ENCODE measurements at regions not wholly inside any gene's neighbourhood (a gene's known extent, or its start where the extent isn't known, plus 50 kb on each side); places are given as distances from the start of the nearest gene placed in this dataset.

GRCh38 chr15:46413799-46414198 lies 779.0 kb downstream of the SQOR start:
- Histone ChIP-seq H3K4me2 (ENCODE audit: low read length) (no peak overlapping the region), H3K9me3 (ENCODE audit: insufficient read depth, low read depth, low read length) (no peaks in the 10 kb centered on the region), H3K27me3 (ENCODE audit: insufficient read depth, low read length) (no peaks in the 10 kb centered on the region), H3K9ac (ENCODE audit: low read length) (no peak overlapping the region), H4K20me1 (ENCODE audit: insufficient read depth, low read length) (no peaks in the 10 kb centered on the region), H3K4me3 (ENCODE audit: insufficient read depth, low read depth, low read length) (no peak overlapping the region), H3K27ac (ENCODE audit: low read depth, low read length) (no peak overlapping the region), H2AFZ (ENCODE audit: low read depth, low read length) (no peak overlapping the region), H3K79me2 (ENCODE audit: insufficient read depth, low read length) (no peaks in the 10 kb centered on the region), H3K4me1 (ENCODE audit: insufficient read depth, low read length) (no peaks in the 10 kb centered on the region), H3K36me3 (ENCODE audit: insufficient read depth, low read length) (no peaks in the 10 kb centered on the region)
- peaks cover 13% of the 10 kb centered on the region for H3K4me1 Mint-ChIP-seq (ENCODE audit: low read depth, unreplicated experiment)
- no peaks in the 10 kb centered on the region for H3K27me3 Mint-ChIP-seq (ENCODE audit: low read depth, unreplicated experiment)
- peak; percentile 37 for FAIRE-seq
- no peaks in the 10 kb centered on the region for H3K9me3 Mint-ChIP-seq (ENCODE audit: unreplicated experiment)
- peak; percentile 20 for DNase-seq (ENCODE audit: low read depth)
- TF ChIP-seq CTCF (IDR thresholded peaks at IDR 0.05; ENCODE audit: insufficient read depth, low read depth, low read length) (no peak), EZH2 (IDR thresholded peaks at IDR 0.05; ENCODE audit: insufficient read depth, low read length) (no peak)
- no peaks in the 10 kb centered on the region for H3K36me3 Mint-ChIP-seq (ENCODE audit: low read depth, unreplicated experiment)
- H3K4me3 Mint-ChIP-seq (ENCODE audit: unreplicated experiment): no peak overlapping the region
- H3K27ac Mint-ChIP-seq (ENCODE audit: unreplicated experiment): peak overlapping the region; percentile 90

- Histone ChIP-seq H3K9me3 (ENCODE audit: insufficient read depth, low read depth, low read length) (no peaks in the 10 kb centered on the region), H3K4me3 (ENCODE audit: insufficient read depth, low read depth, low read length) (no peak overlapping the region), H3K4me1 (ENCODE audit: insufficient read depth, low read length) (no peaks in the 10 kb centered on the region), H3K27me3 (ENCODE audit: insufficient read depth, low read length) (no peaks in the 10 kb centered on the region), H3K27ac (ENCODE audit: low read depth, low read length) (no peak overlapping the region), H3K9ac (ENCODE audit: low read length) (no peak overlapping the region), H3K4me2 (ENCODE audit: low read length) (no peak overlapping the region), H4K20me1 (ENCODE audit: insufficient read depth, low read length) (no peaks in the 10 kb centered on the region), H2AFZ (ENCODE audit: low read depth, low read length) (no peak overlapping the region), H3K36me3 (ENCODE audit: insufficient read depth, low read length) (no peaks in the 10 kb centered on the region), H3K79me2 (ENCODE audit: insufficient read depth, low read length) (no peaks in the 10 kb centered on the region)
- Mint-ChIP-seq H3K27me3 (ENCODE audit: low read depth, unreplicated experiment) (no peaks in the 10 kb centered on the region), H3K4me1 (ENCODE audit: low read depth, unreplicated experiment) (peaks cover 13% of the 10 kb centered on the region), H3K27ac (ENCODE audit: unreplicated experiment) (peak overlapping the region; percentile 44), H3K4me3 (ENCODE audit: unreplicated experiment) (no peak overlapping the region), H3K9me3 (ENCODE audit: unreplicated experiment) (no peaks in the 10 kb centered on the region), H3K36me3 (ENCODE audit: low read depth, unreplicated experiment) (no peaks in the 10 kb centered on the region)
- DNase-seq (ENCODE audit: low read depth) (no peak), FAIRE-seq (no peak)
- TF ChIP-seq CTCF (IDR thresholded peaks at IDR 0.05; ENCODE audit: insufficient read depth, low read depth, low read length) (no peak), EZH2 (IDR thresholded peaks at IDR 0.05; ENCODE audit: insufficient read depth, low read length) (no peak)
Observed at GRCh38 chr15:46416544-46416943, 781.7 kb downstream of the SQOR start.

GRCh38 chr15:46420990-46421389 lies 786.2 kb downstream of the SQOR start:
- H3K4me1 ChIP-seq (ENCODE audit: insufficient read depth, low read length): no peaks in the 10 kb centered on the region
- no peak overlapping the region for H3K4me3 Mint-ChIP-seq (ENCODE audit: unreplicated experiment)
- no peaks in the 10 kb centered on the region for H3K27me3 ChIP-seq (ENCODE audit: insufficient read depth, low read length)
- no peaks in the 10 kb centered on the region for H4K20me1 ChIP-seq (ENCODE audit: insufficient read depth, low read length)
- no peaks in the 10 kb centered on the region for H3K4me1 Mint-ChIP-seq (ENCODE audit: low read depth, unreplicated experiment)
- no peaks in the 10 kb centered on the region for H3K9me3 Mint-ChIP-seq (ENCODE audit: unreplicated experiment)
- H3K27ac Mint-ChIP-seq (ENCODE audit: unreplicated experiment): no peak overlapping the region
- no peaks in the 10 kb centered on the region for H3K36me3 ChIP-seq (ENCODE audit: insufficient read depth, low read length)
- no peak overlapping the region for H3K9ac ChIP-seq (ENCODE audit: low read length)
- no peaks in the 10 kb centered on the region for H3K27me3 Mint-ChIP-seq (ENCODE audit: low read depth, unreplicated experiment)
- DNase-seq (ENCODE audit: low read depth) (no peak), FAIRE-seq (no peak)
- no peak overlapping the region for H3K27ac ChIP-seq (ENCODE audit: low read depth, low read length)
- no peaks in the 10 kb centered on the region for H3K79me2 ChIP-seq (ENCODE audit: insufficient read depth, low read length)
- no peaks in the 10 kb centered on the region for H3K9me3 ChIP-seq (ENCODE audit: insufficient read depth, low read depth, low read length)
- no peak overlapping the region for H3K4me3 ChIP-seq (ENCODE audit: insufficient read depth, low read depth, low read length)
- H3K36me3 Mint-ChIP-seq (ENCODE audit: low read depth, unreplicated experiment): no peaks in the 10 kb centered on the region
- TF ChIP-seq EZH2 (IDR thresholded peaks at IDR 0.05; ENCODE audit: insufficient read depth, low read length): no peak
- no peak for TF ChIP-seq CTCF (IDR thresholded peaks at IDR 0.05; ENCODE audit: insufficient read depth, low read depth, low read length)
- H3K4me2 ChIP-seq (ENCODE audit: low read length): no peak overlapping the region
- H2AFZ ChIP-seq (ENCODE audit: low read depth, low read length): no peak overlapping the region

Data from astrocyte (in vitro differentiated cells and primary cell).